ENCODE measurements at regions not wholly inside any gene's neighbourhood (a gene's known extent, or its start where the extent isn't known, plus 50 kb on each side); places are given as distances from the start of the nearest gene placed in this dataset.

- TF ChIP-seq CTCF (IDR thresholded peaks at IDR 0.05) (no peak), POLR2A (IDR thresholded peaks at IDR 0.05) (no peak)
Measured at GRCh38 chr21:22941779-22942490, 1943.7 kb downstream of the NCAM2 start.
